HS-5 (cell line): ENCODE measurements at regions not wholly inside any gene's neighbourhood (a gene's known extent, or its start where the extent isn't known, plus 50 kb on each side); places are given as distances from the start of the nearest gene placed in this dataset.
"Not testable (repeated sequence)": the region's sequence is repeated elsewhere in the genome, so short reads cannot be mapped to it uniquely, and the experiment has no call there.

Experiments used
- DNase-seq: peaks from one replicate; pipeline ENCODE4 v3.0.0-alpha.2; 2012; ENCODE audit warnings: low read depth

GRCh38 chr5:71907001-71907588 lies 188.0 kb downstream of the CARTPT start:
- no peak for DNase-seq

- DNase-seq: no peak
Measured at GRCh38 chr5:71907608-71908145, 188.6 kb downstream of the CARTPT start.

GRCh38 chr5:71910741-71911140 lies 191.7 kb downstream of the CARTPT start:
- no peak for DNase-seq

- DNase-seq: no peak
Measured at GRCh38 chr5:71912021-71912420, 192.9 kb downstream of the CARTPT start.

GRCh38 chr5:71914281-71914680 lies 193.0 kb upstream of the MAP1B start:
- no peak for DNase-seq

GRCh38 chr5:71922584-71923106 lies 184.6 kb upstream of the MAP1B start:
- DNase-seq: peak; percentile 78

GRCh38 chr5:71923755-71924154 lies 183.5 kb upstream of the MAP1B start:
- DNase-seq: no peak

GRCh38 chr5:71924325-71924724 lies 182.9 kb upstream of the MAP1B start:
- no peak for DNase-seq

- DNase-seq: no peak
Measured at GRCh38 chr5:71924980-71925379, 182.3 kb upstream of the MAP1B start.

GRCh38 chr5:71925608-71926091 lies 181.6 kb upstream of the MAP1B start:
- no peak for DNase-seq

GRCh38 chr5:71929003-71929402 lies 178.3 kb upstream of the MAP1B start:
- no peak for DNase-seq

- not testable (repeated sequence) for DNase-seq
Measured at GRCh38 chr5:71930554-71930953, 176.7 kb upstream of the MAP1B start.

- DNase-seq: peak; percentile 14
Measured at GRCh38 chr5:71932131-71932654, 175.1 kb upstream of the MAP1B start.

GRCh38 chr5:71932655-71933338 lies 174.5 kb upstream of the MAP1B start:
- peak; percentile 26 for DNase-seq

GRCh38 chr5:71934322-71934721 lies 173.0 kb upstream of the MAP1B start:
- no peak for DNase-seq

GRCh38 chr5:71937921-71938698 lies 169.2 kb upstream of the MAP1B start:
- no peak for DNase-seq

GRCh38 chr5:71938895-71939294 lies 168.4 kb upstream of the MAP1B start:
- no peak for DNase-seq

- no peak for DNase-seq
Measured at GRCh38 chr5:71939452-71940230, 167.6 kb upstream of the MAP1B start.

GRCh38 chr5:71943874-71944273 lies 163.4 kb upstream of the MAP1B start:
- no peak for DNase-seq

- no peak for DNase-seq
Measured at GRCh38 chr5:71945436-71945835, 161.8 kb upstream of the MAP1B start.

- DNase-seq: no peak
Measured at GRCh38 chr5:71946343-71947030, 160.8 kb upstream of the MAP1B start.
